ENCODE measurements at regions not wholly inside any gene's neighbourhood (a gene's known extent, or its start where the extent isn't known, plus 50 kb on each side); places are given as distances from the start of the nearest gene placed in this dataset.

GRCh38 chr1:55280731-55281130 is 65.6 kb upstream of the USP24 start:
- no peak overlapping the region for H3K27ac Mint-ChIP-seq
- H3K36me3 ChIP-seq (ENCODE audit: control insufficient read depth in 2 of 2, extremely low read depth in 1 of 2, insufficient read depth in 1 of 2, low read length in 1 of 2) = no peaks in the 10 kb centered on the region
- H3K4me3 ChIP-seq (ENCODE audit: control insufficient read depth in 1 of 2, extremely low read depth in 1 of 2, low read length in 1 of 2) = no peak overlapping the region
- H3K36me3 Mint-ChIP-seq = no peaks in the 10 kb centered on the region
- WGBS (ENCODE audit: insufficient coverage) = 70% methylated on average over 2 of the region's 2 CpGs
- POLR2A ChIA-PET = interaction anchor here in 1 of 2 donors (0.6 kb wide), 1 partner anchor 14 kb away, joined by 3 read pairs; no protein-coding TSS in a partner anchor
- ATAC-seq (replicated peaks in 1 of 4) = no peak
- DNase-seq = no peak
- CTCF ChIA-PET = interaction anchor here (0.6 to 2.1 kb wide), 5 partner anchors 126 to 1373 kb away, joined by 3 to 13 read pairs (median 4); no protein-coding TSS in a partner anchor
- peaks cover 0 to 4% of the 10 kb centered on the region in 2 experiments for H3K27me3 ChIP-seq (replicated peaks in 1 of 2; ENCODE audit: control insufficient read depth in 2 of 2, extremely low read depth in 1 of 2, insufficient read depth in 2 of 2, low read length in 1 of 2)
- H3K27me3 Mint-ChIP-seq = no peaks in the 10 kb centered on the region
- H3K27ac ChIP-seq (ENCODE audit: low read length) = no peak overlapping the region
- H3K4me1 ChIP-seq (ENCODE audit: control insufficient read depth in 1 of 2, extremely low read depth in 1 of 2, insufficient read depth in 2 of 2, low read length in 2 of 2) = peaks cover 0 to 5% of the 10 kb centered on the region in 2 experiments
- H3K4me3 Mint-ChIP-seq = no peak overlapping the region
- no peaks in the 10 kb centered on the region for H3K9me3 ChIP-seq
- H3K4me1 Mint-ChIP-seq = peaks cover 3 to 9% (median 6%) of the 10 kb centered on the region in 3 donors
- no peaks in the 10 kb centered on the region for H3K9me3 Mint-ChIP-seq

DNA sequence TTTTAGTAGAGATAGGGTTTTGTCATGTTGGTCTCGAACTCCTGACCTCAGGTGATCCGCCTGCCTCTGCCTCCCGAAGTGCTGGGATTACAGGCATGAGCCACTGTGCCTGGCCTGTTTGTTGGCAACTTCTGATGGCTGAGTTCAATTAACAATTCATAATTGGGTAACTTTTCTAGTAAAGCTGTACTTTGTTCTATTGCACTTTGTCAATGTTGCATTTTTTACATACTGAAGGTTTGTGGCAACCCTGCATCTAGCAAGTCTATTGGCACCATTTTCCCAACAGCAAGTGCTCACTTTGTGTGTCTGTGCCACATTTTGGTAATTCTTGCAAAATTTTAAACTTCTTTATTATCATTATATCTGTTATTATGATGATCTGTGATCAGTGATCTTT is 64.5 kb upstream of the USP24 start:
- Histone ChIP-seq H3K4me3 (ENCODE audit: control insufficient read depth in 1 of 2, extremely low read depth in 1 of 2, low read length in 1 of 2) (no peak overlapping the region), H3K36me3 (ENCODE audit: control insufficient read depth in 2 of 2, extremely low read depth in 1 of 2, insufficient read depth in 1 of 2, low read length in 1 of 2) (no peaks in the 10 kb centered on the region), H3K4me1 (ENCODE audit: control insufficient read depth in 1 of 2, extremely low read depth in 1 of 2, insufficient read depth in 2 of 2, low read length in 2 of 2) (peaks cover 0 to 5% of the 10 kb centered on the region in 2 experiments), H3K27me3 (replicated peaks in 1 of 2; ENCODE audit: control insufficient read depth in 2 of 2, extremely low read depth in 1 of 2, insufficient read depth in 2 of 2, low read length in 1 of 2) (peaks cover 0 to 6% of the 10 kb centered on the region in 2 experiments), H3K9me3 (no peaks in the 10 kb centered on the region), H3K27ac (ENCODE audit: low read length) (no peak overlapping the region)
- Mint-ChIP-seq H3K9me3 (no peaks in the 10 kb centered on the region), H3K4me3 (no peak overlapping the region), H3K27me3 (no peaks in the 10 kb centered on the region), H3K4me1 (peaks cover 3 to 9% (median 6%) of the 10 kb centered on the region in 3 donors), H3K27ac (no peak overlapping the region), H3K36me3 (no peaks in the 10 kb centered on the region)
- POLR2A ChIA-PET = interaction anchor here in 1 of 2 donors (0.9 kb wide), 1 partner anchor 136 kb away, joined by 5 read pairs; no protein-coding TSS in a partner anchor
- CTCF ChIA-PET = interaction anchor here (0.7 to 3.2 kb wide), 4 partner anchors 107 to 1972 kb away, joined by 4 to 14 read pairs (median 10); no protein-coding TSS in a partner anchor
- 91% methylated on average over 3 of the region's 3 CpGs for WGBS (ENCODE audit: insufficient coverage)
- ATAC-seq (replicated peaks in 1 of 4) (no peak), DNase-seq (no peak)

DNA sequence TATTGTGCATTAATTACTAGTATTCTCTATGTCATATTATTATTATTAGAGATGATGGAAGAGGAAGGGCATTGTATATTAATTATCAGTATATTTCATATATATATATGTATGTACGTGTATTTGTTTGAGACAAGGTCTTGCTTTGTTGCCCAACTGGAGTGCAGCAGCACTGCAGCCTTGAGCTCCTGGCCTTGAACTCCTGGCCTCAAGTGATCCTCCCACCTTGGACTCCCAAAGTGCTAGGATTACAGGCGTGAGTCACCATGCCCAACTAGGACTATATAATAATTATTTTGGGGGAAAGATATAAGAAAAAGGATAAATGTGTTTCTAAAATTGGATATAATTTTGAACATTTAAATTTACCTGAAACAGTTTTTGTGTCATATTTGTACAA is 63.2 kb upstream of the USP24 start:
- no peaks in the 10 kb centered on the region for H3K9me3 Mint-ChIP-seq
- ChIA-PET POLR2A (no interaction called here), CTCF (interaction anchor here in 1 of 2 donors (0.6 to 3.2 kb wide), 9 partner anchors 21 to 332 kb away, joined by 3 to 14 read pairs (median 5); no protein-coding TSS in a partner anchor)
- H3K27ac Mint-ChIP-seq = no peak overlapping the region
- no peak overlapping the region for H3K27ac ChIP-seq (ENCODE audit: low read length)
- no peak for ATAC-seq (replicated peaks in 1 of 4)
- no peaks in the 10 kb centered on the region for H3K36me3 ChIP-seq (ENCODE audit: control insufficient read depth in 2 of 2, extremely low read depth in 1 of 2, insufficient read depth in 1 of 2, low read length in 1 of 2)
- peaks cover 3 to 9% (median 6%) of the 10 kb centered on the region in 3 donors for H3K4me1 Mint-ChIP-seq
- H3K4me3 ChIP-seq (ENCODE audit: control insufficient read depth in 1 of 2, extremely low read depth in 1 of 2, low read length in 1 of 2) = no peak overlapping the region
- H3K27me3 Mint-ChIP-seq = no peaks in the 10 kb centered on the region
- DNase-seq = no peak
- no peaks in the 10 kb centered on the region for H3K9me3 ChIP-seq
- H3K27me3 ChIP-seq (replicated peaks in 1 of 2; ENCODE audit: control insufficient read depth in 2 of 2, extremely low read depth in 1 of 2, insufficient read depth in 2 of 2, low read length in 1 of 2) = peaks cover 0 to 6% of the 10 kb centered on the region in 2 experiments
- H3K4me3 Mint-ChIP-seq = no peak overlapping the region
- H3K4me1 ChIP-seq (ENCODE audit: control insufficient read depth in 1 of 2, extremely low read depth in 1 of 2, insufficient read depth in 2 of 2, low read length in 2 of 2) = peaks cover 0 to 5% of the 10 kb centered on the region in 2 experiments
- no CpG with 5 or more reads among the region's 2 CpGs for WGBS (ENCODE audit: insufficient coverage)
- H3K36me3 Mint-ChIP-seq = no peaks in the 10 kb centered on the region

- H3K4me3 ChIP-seq (ENCODE audit: control insufficient read depth in 1 of 2, extremely low read depth in 1 of 2, low read length in 1 of 2) = no peak overlapping the region
- WGBS (ENCODE audit: insufficient coverage) = 17% methylated on average over 12 of the region's 15 CpGs
- Mint-ChIP-seq H3K9me3 (no peaks in the 10 kb centered on the region), H3K27me3 (no peaks in the 10 kb centered on the region), H3K4me1 (peaks cover 3 to 10% (median 6%) of the 10 kb centered on the region in 3 donors), H3K4me3 (no peak overlapping the region), H3K36me3 (no peaks in the 10 kb centered on the region), H3K27ac (peak overlapping the region in 1 of 2 donors; percentile 18)
- ChIA-PET POLR2A (no interaction called here), CTCF (interaction anchor here (0.6 to 3.2 kb wide), 12 partner anchors 20 to 331 kb away, joined by 3 to 14 read pairs (median 4); no protein-coding TSS in a partner anchor)
- H3K4me1 ChIP-seq (ENCODE audit: control insufficient read depth in 1 of 2, extremely low read depth in 1 of 2, insufficient read depth in 2 of 2, low read length in 2 of 2) = peaks cover 0 to 5% of the 10 kb centered on the region in 2 experiments
- H3K27me3 ChIP-seq (replicated peaks in 1 of 2; ENCODE audit: control insufficient read depth in 2 of 2, extremely low read depth in 1 of 2, insufficient read depth in 2 of 2, low read length in 1 of 2) = peaks cover 0 to 6% of the 10 kb centered on the region in 2 experiments
- H3K27ac ChIP-seq (ENCODE audit: low read length) = no peak overlapping the region
- no peaks in the 10 kb centered on the region for H3K36me3 ChIP-seq (ENCODE audit: control insufficient read depth in 2 of 2, extremely low read depth in 1 of 2, insufficient read depth in 1 of 2, low read length in 1 of 2)
- no peaks in the 10 kb centered on the region for H3K9me3 ChIP-seq
- peak; percentile 42 to 87 (median 73) for DNase-seq
- peak; percentile 88 to 94 (median 93) for ATAC-seq (replicated peaks in 1 of 4)
Observed at GRCh38 chr1:55277377-55278130, 62.4 kb upstream of the USP24 start.

- no peaks in the 10 kb centered on the region for H3K36me3 Mint-ChIP-seq
- POLR2A ChIA-PET = no interaction called here
- ATAC-seq (replicated peaks in 1 of 4) = no peak
Observed at GRCh38 chr1:55276671-55277376, 61.7 kb upstream of the USP24 start.

GRCh38 chr1:55275941-55276341 is 60.8 kb upstream of the USP24 start:
- no CpG with 5 or more reads among the region's 1 CpG for WGBS (ENCODE audit: insufficient coverage)

More at GRCh38 chr1:55276671-55277376, 61.7 kb upstream of the USP24 start:
- H3K27me3 ChIP-seq (replicated peaks in 1 of 2; ENCODE audit: control insufficient read depth in 2 of 2, extremely low read depth in 1 of 2, insufficient read depth in 2 of 2, low read length in 1 of 2) = peaks cover 0 to 6% of the 10 kb centered on the region in 2 experiments
- H3K27ac ChIP-seq (ENCODE audit: low read length) = no peak overlapping the region
- WGBS (ENCODE audit: insufficient coverage) = 98% methylated on average over 6 of the region's 8 CpGs
- H3K36me3 ChIP-seq (ENCODE audit: control insufficient read depth in 2 of 2, extremely low read depth in 1 of 2, insufficient read depth in 1 of 2, low read length in 1 of 2) = no peaks in the 10 kb centered on the region
- H3K27me3 Mint-ChIP-seq = no peaks in the 10 kb centered on the region
- H3K4me3 Mint-ChIP-seq = no peak overlapping the region
- CTCF ChIA-PET = interaction anchor here (0.6 to 3.2 kb wide), 8 partner anchors 20 to 140 kb away, joined by 3 to 14 read pairs (median 6); no protein-coding TSS in a partner anchor
- no peak for DNase-seq
- no peak overlapping the region for H3K4me3 ChIP-seq (ENCODE audit: control insufficient read depth in 1 of 2, extremely low read depth in 1 of 2, low read length in 1 of 2)
- H3K4me1 ChIP-seq (ENCODE audit: control insufficient read depth in 1 of 2, extremely low read depth in 1 of 2, insufficient read depth in 2 of 2, low read length in 2 of 2) = peaks cover 0 to 5% of the 10 kb centered on the region in 2 experiments
- H3K9me3 ChIP-seq = no peaks in the 10 kb centered on the region
- H3K4me1 Mint-ChIP-seq = peaks cover 3 to 10% (median 6%) of the 10 kb centered on the region in 3 donors
- H3K9me3 Mint-ChIP-seq = no peaks in the 10 kb centered on the region
- no peak overlapping the region for H3K27ac Mint-ChIP-seq

More at GRCh38 chr1:55275941-55276341, 60.8 kb upstream of the USP24 start:
- Mint-ChIP-seq H3K9me3 (no peaks in the 10 kb centered on the region), H3K36me3 (no peaks in the 10 kb centered on the region), H3K27ac (no peak overlapping the region), H3K4me1 (peaks cover 3 to 10% (median 6%) of the 10 kb centered on the region in 3 donors), H3K27me3 (no peaks in the 10 kb centered on the region), H3K4me3 (no peak overlapping the region)
- Histone ChIP-seq H3K27me3 (replicated peaks in 1 of 2; ENCODE audit: control insufficient read depth in 2 of 2, extremely low read depth in 1 of 2, insufficient read depth in 2 of 2, low read length in 1 of 2) (peaks cover 0 to 6% of the 10 kb centered on the region in 2 experiments), H3K9me3 (no peaks in the 10 kb centered on the region), H3K4me3 (ENCODE audit: control insufficient read depth in 1 of 2, extremely low read depth in 1 of 2, low read length in 1 of 2) (no peak overlapping the region), H3K4me1 (ENCODE audit: control insufficient read depth in 1 of 2, extremely low read depth in 1 of 2, insufficient read depth in 2 of 2, low read length in 2 of 2) (peaks cover 0 to 5% of the 10 kb centered on the region in 2 experiments), H3K36me3 (ENCODE audit: control insufficient read depth in 2 of 2, extremely low read depth in 1 of 2, insufficient read depth in 1 of 2, low read length in 1 of 2) (no peaks in the 10 kb centered on the region), H3K27ac (ENCODE audit: low read length) (no peak overlapping the region)
- no peak for DNase-seq
- no peak for ATAC-seq (replicated peaks in 1 of 4)
- POLR2A ChIA-PET = no interaction called here
- CTCF ChIA-PET = interaction anchor here in 1 of 2 donors (1.4 kb wide), 1 partner anchor 135 kb away, joined by 3 read pairs; no protein-coding TSS in a partner anchor
